Keratinocyte (primary cell): ENCODE measurements at regions not wholly inside any gene's neighbourhood (a gene's known extent, or its start where the extent isn't known, plus 50 kb on each side); places are given as distances from the start of the nearest gene placed in this dataset.

Experiments used
- EZH2 ChIP-seq: IDR thresholded peaks from one replicate; pipeline ENCODE4 v1.6.1; 2012; ENCODE audit warnings: inconsistent platforms, mild to moderate bottlenecking, low read length, moderate library complexity
- TF ChIP-seq, protein P1 (sequence below), 3 experiments: IDR thresholded peaks in 1 of 3; conservative IDR thresholded peaks in 1 of 3; optimal IDR thresholded peaks in 1 of 3; 2 replicates in 2 of 3; 3 replicates in 1 of 3; pipeline versions ENCODE3 to v1.5.1; 2011; ENCODE audit warnings: low read length in 3 of 3, mild to moderate bottlenecking in 3 of 3, moderate library complexity in 2 of 3, control low read depth in 1 of 3, inconsistent platforms in 1 of 3; ENCODE audit not compliant: insufficient read depth in 2 of 3; ENCODE audit errors: extremely low read depth in 1 of 3

GRCh38 chr11:70865356-70865755 lies 387.0 kb downstream of the SHANK2 start:
- TF ChIP-seq, protein P1, sequence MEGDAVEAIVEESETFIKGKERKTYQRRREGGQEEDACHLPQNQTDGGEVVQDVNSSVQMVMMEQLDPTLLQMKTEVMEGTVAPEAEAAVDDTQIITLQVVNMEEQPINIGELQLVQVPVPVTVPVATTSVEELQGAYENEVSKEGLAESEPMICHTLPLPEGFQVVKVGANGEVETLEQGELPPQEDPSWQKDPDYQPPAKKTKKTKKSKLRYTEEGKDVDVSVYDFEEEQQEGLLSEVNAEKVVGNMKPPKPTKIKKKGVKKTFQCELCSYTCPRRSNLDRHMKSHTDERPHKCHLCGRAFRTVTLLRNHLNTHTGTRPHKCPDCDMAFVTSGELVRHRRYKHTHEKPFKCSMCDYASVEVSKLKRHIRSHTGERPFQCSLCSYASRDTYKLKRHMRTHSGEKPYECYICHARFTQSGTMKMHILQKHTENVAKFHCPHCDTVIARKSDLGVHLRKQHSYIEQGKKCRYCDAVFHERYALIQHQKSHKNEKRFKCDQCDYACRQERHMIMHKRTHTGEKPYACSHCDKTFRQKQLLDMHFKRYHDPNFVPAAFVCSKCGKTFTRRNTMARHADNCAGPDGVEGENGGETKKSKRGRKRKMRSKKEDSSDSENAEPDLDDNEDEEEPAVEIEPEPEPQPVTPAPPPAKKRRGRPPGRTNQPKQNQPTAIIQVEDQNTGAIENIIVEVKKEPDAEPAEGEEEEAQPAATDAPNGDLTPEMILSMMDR (optimal IDR thresholded peaks at IDR 0.05 in 1 of 3, IDR thresholded peaks at IDR 0.05 in 1 of 3, conservative IDR thresholded peaks at IDR 0.05 in 1 of 3; ENCODE audit: extremely low read depth in 1 of 3, insufficient read depth in 2 of 3, low read length in 3 of 3), result no peak
- no peak for TF ChIP-seq EZH2
